ENCODE measurements at regions not wholly inside any gene's neighbourhood (a gene's known extent, or its start where the extent isn't known, plus 50 kb on each side); places are given as distances from the start of the nearest gene placed in this dataset.

GRCh38 chr6:22015216-22015615, 281.6 kb downstream of the PRL start:
- Histone ChIP-seq H3K27me3 (replicated peaks in 1 of 7) (no peaks in the 10 kb centered on the region), H3K4me1 (no peaks in the 10 kb centered on the region), H3K9me3 (no peaks in the 10 kb centered on the region), H3K27ac (no peak overlapping the region), H3K4me3 (no peak overlapping the region), H3K36me3 (no peaks in the 10 kb centered on the region)
- intact Hi-C loops (cut with DNase I; ENCODE audit: low total_unique reads) = no loop called here
- no peak for DNase-seq
- TF ChIP-seq POLR2AphosphoS5 (IDR thresholded peaks at IDR 0.05) (no peak), POLR2A (IDR thresholded peaks at IDR 0.05) (no peak), CTCF (IDR thresholded peaks at IDR 0.05 in 8 of 11, conservative IDR thresholded peaks at IDR 0.05 in 3 of 11) (no peak)
- 94 to 98% (median 96%) methylated on average over 7 of the region's 7 CpGs for WGBS, 5 donors

GRCh38 chr6:22015944-22016343, 280.9 kb downstream of the PRL start:
- intact Hi-C loops (cut with DNase I; ENCODE audit: low total_unique reads) = no loop called here
- TF ChIP-seq POLR2AphosphoS5 (IDR thresholded peaks at IDR 0.05) (no peak), CTCF (IDR thresholded peaks at IDR 0.05 in 8 of 11, conservative IDR thresholded peaks at IDR 0.05 in 3 of 11) (no peak), POLR2A (IDR thresholded peaks at IDR 0.05) (no peak)
- Histone ChIP-seq H3K27me3 (replicated peaks in 1 of 7) (no peaks in the 10 kb centered on the region), H3K27ac (no peak overlapping the region), H3K4me1 (no peaks in the 10 kb centered on the region), H3K9me3 (no peaks in the 10 kb centered on the region), H3K4me3 (no peak overlapping the region), H3K36me3 (no peaks in the 10 kb centered on the region)
- no peak for DNase-seq
- 88 to 98% (median 92%) methylated on average over 5 of the region's 5 CpGs for WGBS, 5 donors

GRCh38 chr6:22017272-22017671, 279.6 kb downstream of the PRL start:
- Histone ChIP-seq H3K9me3 (peaks cover 0 to 10% (median 3%) of the 10 kb centered on the region in 8 donors), H3K36me3 (no peaks in the 10 kb centered on the region), H3K4me3 (no peak overlapping the region), H3K27me3 (replicated peaks in 1 of 7) (no peaks in the 10 kb centered on the region), H3K27ac (no peak overlapping the region), H3K4me1 (no peaks in the 10 kb centered on the region)
- intact Hi-C loops (cut with DNase I; ENCODE audit: low total_unique reads) = no loop called here
- DNase-seq = no peak
- 56 to 84% (median 68%) methylated on average over 1 of the region's 1 CpG for WGBS, 5 donors
- no peak for TF ChIP-seq POLR2A (IDR thresholded peaks at IDR 0.05)
- TF ChIP-seq CTCF (IDR thresholded peaks at IDR 0.05 in 8 of 11, conservative IDR thresholded peaks at IDR 0.05 in 3 of 11) = no peak
- TF ChIP-seq POLR2AphosphoS5 (IDR thresholded peaks at IDR 0.05) = no peak

GRCh38 chr6:22017766-22018165, 279.1 kb downstream of the PRL start:
- H3K9me3 ChIP-seq = peaks cover 0 to 12% (median 6%) of the 10 kb centered on the region in 8 donors
- H3K27ac ChIP-seq = no peak overlapping the region
- H3K4me1 ChIP-seq = no peaks in the 10 kb centered on the region
- no peak overlapping the region for H3K4me3 ChIP-seq
- DNase-seq = no peak
- intact Hi-C loops (cut with DNase I; ENCODE audit: low total_unique reads) = no loop called here
- H3K36me3 ChIP-seq = no peaks in the 10 kb centered on the region
- 85 to 96% (median 90%) methylated on average over 4 of the region's 4 CpGs for WGBS, 5 donors
- no peak for TF ChIP-seq POLR2A (IDR thresholded peaks at IDR 0.05)
- H3K27me3 ChIP-seq (replicated peaks in 1 of 7) = no peaks in the 10 kb centered on the region

GRCh38 chr6:22019857-22020256, 277.0 kb downstream of the PRL start:
- 90 to 97% (median 94%) methylated on average over 5 of the region's 5 CpGs for WGBS, 5 donors
- DNase-seq = no peak
- intact Hi-C loops (cut with DNase I; ENCODE audit: low total_unique reads) = no loop called here
- no peak overlapping the region for H3K27ac ChIP-seq
- no peaks in the 10 kb centered on the region for H3K4me1 ChIP-seq
- no peaks in the 10 kb centered on the region for H3K36me3 ChIP-seq
- H3K9me3 ChIP-seq = peaks cover 0 to 12% (median 6%) of the 10 kb centered on the region in 8 donors
- H3K4me3 ChIP-seq = no peak overlapping the region
- TF ChIP-seq POLR2AphosphoS5 (IDR thresholded peaks at IDR 0.05) (no peak), POLR2A (IDR thresholded peaks at IDR 0.05) (no peak), CTCF (IDR thresholded peaks at IDR 0.05 in 8 of 11, conservative IDR thresholded peaks at IDR 0.05 in 3 of 11) (no peak)
- no peaks in the 10 kb centered on the region for H3K27me3 ChIP-seq (replicated peaks in 1 of 7)
